Epithelial cell of esophagus (primary cell): ENCODE measurements at regions not wholly inside any gene's neighbourhood (a gene's known extent, or its start where the extent isn't known, plus 50 kb on each side); places are given as distances from the start of the nearest gene placed in this dataset.

Source experiments
- DNase-seq: peaks from one replicate; pipeline ENCODE4 v3.0.0; 2010; ENCODE audit warnings: low read depth
- H3K4me3 ChIP-seq: 2 replicates; pipeline ENCODE4 v1.5.1; 2011; ENCODE audit warnings: mild to moderate bottlenecking, low read length, control low read depth
- CTCF ChIP-seq: IDR thresholded peaks from 2 replicates; pipeline ENCODE4 v1.5.1; 2011; ENCODE audit warnings: low read depth, mild to moderate bottlenecking, low read length, control low read depth, inconsistent platforms; ENCODE audit not compliant: insufficient read depth; ENCODE audit errors: missing control alignments

DNA sequence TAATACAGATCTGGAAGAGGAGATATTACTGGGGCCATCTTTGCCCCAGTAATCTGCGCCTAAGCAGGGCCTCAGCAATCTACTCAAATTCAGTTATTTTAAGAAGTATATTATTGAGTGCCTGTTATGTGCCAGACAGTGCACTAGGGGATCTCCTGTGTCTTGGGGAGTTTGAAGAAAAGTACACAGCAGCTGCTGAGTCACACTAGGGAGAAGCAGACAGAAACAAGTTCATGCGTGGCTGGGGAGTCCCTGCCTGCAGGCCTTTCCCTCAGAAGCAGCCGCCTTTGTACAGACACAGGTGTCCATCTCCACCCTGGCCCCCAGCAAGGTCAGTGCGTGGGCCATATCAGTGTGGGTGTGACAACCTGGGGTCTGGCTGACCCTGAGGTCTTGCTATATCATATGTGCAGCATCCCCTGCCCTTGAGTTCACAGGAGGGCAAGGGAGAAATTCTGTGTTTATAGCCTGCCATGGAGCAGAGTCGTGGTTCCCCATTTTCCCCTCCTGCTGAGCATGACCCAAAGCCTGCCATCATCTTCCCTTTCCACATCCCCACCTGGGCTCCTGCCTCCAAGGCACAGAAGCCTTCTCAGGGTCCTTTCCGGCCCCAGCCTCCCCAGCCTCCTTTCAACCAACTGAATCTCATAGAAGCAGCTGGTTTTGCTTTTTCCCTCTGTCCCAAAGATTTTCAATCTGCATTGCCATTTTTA lies 229.9 kb upstream of the SDK2 start:
- no peak overlapping the region for H3K4me3 ChIP-seq
- no peak for TF ChIP-seq CTCF

GRCh38 chr17:73875346-73875745 lies 231.1 kb upstream of the SDK2 start:
- no peak for TF ChIP-seq CTCF
- no peak overlapping the region for H3K4me3 ChIP-seq
- DNase-seq: no peak

More for the DNA sequence above, 229.9 kb upstream of the SDK2 start:
- peak; percentile 30 for DNase-seq

DNA sequence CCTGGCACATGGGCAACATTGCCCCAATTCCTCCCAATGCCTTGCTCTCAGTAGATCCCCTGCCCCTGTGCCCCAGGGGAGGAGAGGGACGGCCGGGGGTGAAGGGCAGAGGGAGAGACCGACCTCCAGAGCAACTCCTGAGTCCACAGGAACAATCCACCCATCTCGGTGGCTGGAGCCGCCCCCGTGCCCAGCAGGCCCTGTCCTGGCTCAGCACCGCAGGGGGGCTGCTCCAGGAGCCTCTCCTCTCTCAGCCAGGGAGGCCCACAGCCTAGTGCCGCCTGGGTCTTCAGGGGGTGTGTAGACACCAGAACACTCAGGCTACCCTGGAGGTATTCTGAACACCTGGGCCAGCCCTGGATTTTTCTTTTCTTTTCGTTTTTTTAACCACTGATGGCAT lies 233.7 kb upstream of the SDK2 start:
- DNase-seq: no peak
- TF ChIP-seq CTCF: no peak

GRCh38 chr17:73878923-73879322 lies 234.7 kb upstream of the SDK2 start:
- TF ChIP-seq CTCF: no peak
- DNase-seq: no peak
- H3K4me3 ChIP-seq: no peak overlapping the region

More for the DNA sequence above, 233.7 kb upstream of the SDK2 start:
- no peak overlapping the region for H3K4me3 ChIP-seq

GRCh38 chr17:73879987-73880386 lies 235.7 kb upstream of the SDK2 start:
- no peak overlapping the region for H3K4me3 ChIP-seq
- DNase-seq: no peak
- no peak for TF ChIP-seq CTCF

DNA sequence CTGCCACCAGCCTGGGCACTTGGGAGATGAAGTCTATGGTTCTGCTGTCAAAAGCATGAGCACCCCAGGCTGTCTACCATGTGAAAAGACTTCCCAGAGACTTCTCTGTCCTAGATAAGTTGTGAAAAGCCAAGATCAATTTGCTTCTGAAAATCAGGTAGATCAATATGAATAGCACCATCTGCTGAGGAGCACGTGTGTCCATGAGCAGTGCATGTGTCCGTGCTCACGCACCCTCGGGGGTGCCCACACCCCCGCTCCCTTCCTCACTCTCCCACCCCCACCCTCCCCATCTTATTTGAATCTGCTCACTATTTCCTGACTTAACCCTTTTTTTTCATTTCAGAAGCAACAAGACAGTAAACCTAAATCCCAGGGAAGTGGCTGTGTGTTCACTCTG lies 238.3 kb upstream of the SDK2 start:
- no peak overlapping the region for H3K4me3 ChIP-seq
- no peak for DNase-seq
- no peak for TF ChIP-seq CTCF

GRCh38 chr17:73883175-73883574 lies 238.9 kb upstream of the SDK2 start:
- no peak for TF ChIP-seq CTCF
- no peak overlapping the region for H3K4me3 ChIP-seq
- no peak for DNase-seq
